Smooth muscle cell (in vitro differentiated cells): ENCODE measurements at regions not wholly inside any gene's neighbourhood (a gene's known extent, or its start where the extent isn't known, plus 50 kb on each side); places are given as distances from the start of the nearest gene placed in this dataset.

Source experiments
- DNase-seq: peaks from one replicate; lab custom pipeline; 2025; ENCODE audit not compliant: unreplicated experiment; lab: John Stamatoyannopoulos, UW
- H2AFZ ChIP-seq: fragments of 200-600 bp; sonication (generic); 2 replicates; pipeline ENCODE4 v1.6.0; 2016; ENCODE audit warnings: antibody characterized with exemption, low read depth, mild to moderate bottlenecking
- H3F3A ChIP-seq: fragments of 200-600 bp; sonication (generic); 2 replicates; pipeline ENCODE4 v1.6.0; 2017; ENCODE audit warnings: antibody characterized with exemption, low read depth
- H3K27ac ChIP-seq: fragments of 200-600 bp; sonication (generic); 2 replicates; pipeline ENCODE4 v1.5.1; 2016; ENCODE audit warnings: low read depth, mild to moderate bottlenecking
- H3K27me3 ChIP-seq: fragments of 200-600 bp; sonication (generic); 2 replicates; pipeline ENCODE4 v1.6.1; 2016; ENCODE audit warnings: low read depth, mild to moderate bottlenecking
- H3K36me3 ChIP-seq: fragments of 200-600 bp; sonication (generic); 2 replicates; pipeline ENCODE4 v1.5.1; 2016; ENCODE audit warnings: low read depth
- H3K4me1 ChIP-seq: fragments of 200-600 bp; sonication (generic); 2 replicates; pipeline ENCODE4 v1.5.1; 2016; ENCODE audit warnings: low read depth
- H3K4me2 ChIP-seq: fragments of 200-600 bp; sonication (generic); 2 replicates; pipeline ENCODE4 v1.6.0; 2016; ENCODE audit warnings: mild to moderate bottlenecking
- H3K4me3 ChIP-seq: fragments of 200-600 bp; sonication (generic); 2 replicates; pipeline ENCODE4 v1.5.1; 2016; ENCODE audit warnings: mild to moderate bottlenecking
- H3K79me2 ChIP-seq: fragments of 200-600 bp; sonication (generic); 2 replicates; pipeline ENCODE4 v1.6.0; 2016; ENCODE audit warnings: low read depth, mild to moderate bottlenecking
- H3K9ac ChIP-seq: fragments of 200-600 bp; sonication (generic); 2 replicates; pipeline ENCODE4 v1.6.0; 2016; ENCODE audit warnings: low read depth
- H3K9me3 ChIP-seq: fragments of 200-600 bp; sonication (generic); replicated peaks from 2 replicates; pipeline ENCODE4 v1.5.1; 2016; ENCODE audit warnings: low read depth
- H4K20me1 ChIP-seq: fragments of 200-600 bp; sonication (generic); 2 replicates; pipeline ENCODE4 v1.6.0; 2016; ENCODE audit warnings: low read depth
- WGBS: methylation state at CpG from one replicate; pipeline ENCODE4 v1.1.7; 2016; ENCODE audit warnings: low lambda C conversion rate; 5-methylcytosine and 5-hydroxymethylcytosine counted together
- TF ChIP-seq, protein P1 (sequence below): fragments of 200-600 bp; sonication (generic); IDR thresholded peaks from 2 replicates; pipeline ENCODE4 v1.5.1; 2017; ENCODE audit warnings: borderline replicate concordance, mild to moderate bottlenecking, antibody characterized with exemption; ENCODE audit not compliant: insufficient read depth, poor library complexity, severe bottlenecking

GRCh38 chr13:70502944-70503343 lies 394.7 kb upstream of the KLHL1 start:
- H3K4me3 ChIP-seq, result no peak overlapping the region
- no peaks in the 10 kb centered on the region for H3F3A ChIP-seq
- no peak overlapping the region for H3K9ac ChIP-seq
- H3K36me3 ChIP-seq, result no peaks in the 10 kb centered on the region
- H3K79me2 ChIP-seq, result no peaks in the 10 kb centered on the region
- H3K4me1 ChIP-seq, result no peaks in the 10 kb centered on the region
- H3K9me3 ChIP-seq, result no peaks in the 10 kb centered on the region
- H3K4me2 ChIP-seq, result no peak overlapping the region
- no peaks in the 10 kb centered on the region for H3K27me3 ChIP-seq
- H3K27ac ChIP-seq, result no peak overlapping the region
- no peaks in the 10 kb centered on the region for H4K20me1 ChIP-seq
- TF ChIP-seq, protein P1, sequence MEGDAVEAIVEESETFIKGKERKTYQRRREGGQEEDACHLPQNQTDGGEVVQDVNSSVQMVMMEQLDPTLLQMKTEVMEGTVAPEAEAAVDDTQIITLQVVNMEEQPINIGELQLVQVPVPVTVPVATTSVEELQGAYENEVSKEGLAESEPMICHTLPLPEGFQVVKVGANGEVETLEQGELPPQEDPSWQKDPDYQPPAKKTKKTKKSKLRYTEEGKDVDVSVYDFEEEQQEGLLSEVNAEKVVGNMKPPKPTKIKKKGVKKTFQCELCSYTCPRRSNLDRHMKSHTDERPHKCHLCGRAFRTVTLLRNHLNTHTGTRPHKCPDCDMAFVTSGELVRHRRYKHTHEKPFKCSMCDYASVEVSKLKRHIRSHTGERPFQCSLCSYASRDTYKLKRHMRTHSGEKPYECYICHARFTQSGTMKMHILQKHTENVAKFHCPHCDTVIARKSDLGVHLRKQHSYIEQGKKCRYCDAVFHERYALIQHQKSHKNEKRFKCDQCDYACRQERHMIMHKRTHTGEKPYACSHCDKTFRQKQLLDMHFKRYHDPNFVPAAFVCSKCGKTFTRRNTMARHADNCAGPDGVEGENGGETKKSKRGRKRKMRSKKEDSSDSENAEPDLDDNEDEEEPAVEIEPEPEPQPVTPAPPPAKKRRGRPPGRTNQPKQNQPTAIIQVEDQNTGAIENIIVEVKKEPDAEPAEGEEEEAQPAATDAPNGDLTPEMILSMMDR, result no peak
- no peak overlapping the region for H2AFZ ChIP-seq
- no peak for DNase-seq
- WGBS, result 40% methylated on average over 1 of the region's 1 CpG

DNA sequence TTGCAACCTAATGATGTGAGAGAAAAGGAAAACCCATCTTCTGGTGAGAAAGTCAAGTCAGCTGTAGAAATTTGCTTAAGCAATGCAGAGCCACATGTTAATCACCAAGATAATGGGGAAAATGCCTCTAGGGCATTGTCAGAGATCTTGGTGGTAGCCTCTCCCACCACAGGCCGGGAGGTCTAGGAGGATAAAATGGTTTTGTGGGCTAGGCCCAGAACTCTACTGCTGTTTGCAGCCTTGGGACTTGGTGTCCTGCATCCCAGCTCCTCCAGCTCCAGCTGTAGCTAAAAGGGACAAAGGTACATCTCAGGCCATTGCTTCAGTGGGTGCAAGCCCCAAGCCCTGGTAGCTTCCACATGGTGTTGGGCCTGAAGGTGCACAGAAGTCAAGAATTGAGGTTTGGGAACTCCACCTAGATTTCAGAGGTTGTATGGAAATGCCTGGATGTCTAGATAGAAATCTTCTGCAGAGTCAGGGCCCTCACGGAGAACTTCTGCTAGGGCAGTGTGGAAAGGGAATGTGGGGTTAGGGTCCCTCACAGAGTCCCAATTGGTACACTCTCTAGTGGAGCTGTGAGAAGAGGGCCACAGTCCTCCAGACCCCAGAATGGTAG lies 382.2 kb upstream of the KLHL1 start:
- TF ChIP-seq, protein P1, result no peak
- Histone ChIP-seq H3K79me2 (no peaks in the 10 kb centered on the region), H3K36me3 (no peaks in the 10 kb centered on the region), H3K27ac (no peak overlapping the region), H3K27me3 (no peaks in the 10 kb centered on the region), H3F3A (no peaks in the 10 kb centered on the region), H2AFZ (no peak overlapping the region), H3K9ac (no peak overlapping the region), H4K20me1 (no peaks in the 10 kb centered on the region), H3K4me1 (no peaks in the 10 kb centered on the region), H3K9me3 (no peaks in the 10 kb centered on the region), H3K4me2 (no peak overlapping the region), H3K4me3 (no peak overlapping the region)
- DNase-seq, result no peak
- WGBS, result 86% methylated on average over 2 of the region's 2 CpGs

- Histone ChIP-seq H3K27ac (no peak overlapping the region), H3K4me1 (no peaks in the 10 kb centered on the region), H3K9me3 (no peaks in the 10 kb centered on the region), H3K9ac (no peak overlapping the region), H4K20me1 (no peaks in the 10 kb centered on the region), H2AFZ (no peak overlapping the region), H3F3A (no peaks in the 10 kb centered on the region), H3K36me3 (no peaks in the 10 kb centered on the region), H3K27me3 (peaks cover 27% of the 10 kb centered on the region), H3K4me2 (no peak overlapping the region), H3K4me3 (no peak overlapping the region), H3K79me2 (no peaks in the 10 kb centered on the region)
- TF ChIP-seq, protein P1, result no peak
- 89% methylated on average over 7 of the region's 7 CpGs for WGBS
- no peak for DNase-seq
Measured at GRCh38 chr13:70484931-70485330, 376.7 kb upstream of the KLHL1 start.

DNA sequence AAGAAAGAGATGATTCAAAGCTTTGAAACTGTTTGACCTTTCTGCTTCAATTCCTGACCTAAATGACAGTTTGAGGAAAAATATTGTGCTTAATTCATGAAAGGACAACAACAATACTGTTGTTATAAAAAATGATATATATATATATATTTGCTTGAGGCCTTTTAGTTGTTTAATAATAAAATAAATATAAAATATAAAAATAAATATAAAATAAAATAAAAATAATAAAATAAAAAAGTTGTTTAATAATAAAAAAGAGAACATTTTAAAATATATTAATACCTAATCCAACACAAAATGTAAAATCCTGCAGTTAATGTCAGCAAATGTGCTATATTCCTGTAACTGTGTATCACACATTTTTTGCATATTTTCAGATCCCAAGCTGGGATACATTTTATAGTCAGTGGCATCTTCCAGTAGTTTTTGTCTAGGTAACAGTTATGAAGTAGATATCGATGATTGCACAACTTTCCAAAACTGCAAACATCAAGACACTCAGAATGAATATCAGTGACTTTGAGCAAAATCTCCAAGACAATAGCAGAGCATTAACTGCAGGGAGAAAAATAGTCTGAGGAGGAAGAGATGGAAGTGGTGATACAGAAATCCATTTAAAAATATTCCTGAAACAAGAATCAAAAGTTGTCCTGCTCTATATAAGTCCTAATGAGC lies 375.5 kb upstream of the KLHL1 start:
- Histone ChIP-seq H3K4me2 (no peak overlapping the region), H3K9ac (no peak overlapping the region), H3K36me3 (no peaks in the 10 kb centered on the region), H3F3A (no peaks in the 10 kb centered on the region), H3K9me3 (no peaks in the 10 kb centered on the region), H3K4me3 (no peak overlapping the region), H3K27me3 (peaks cover 27% of the 10 kb centered on the region), H3K27ac (no peak overlapping the region), H3K79me2 (no peaks in the 10 kb centered on the region), H3K4me1 (no peaks in the 10 kb centered on the region), H2AFZ (no peak overlapping the region), H4K20me1 (no peaks in the 10 kb centered on the region)
- WGBS, result 97% methylated on average over 1 of the region's 1 CpG
- no peak for DNase-seq
- TF ChIP-seq, protein P1, result no peak
